ENCODE measurements at regions not wholly inside any gene's neighbourhood (a gene's known extent, or its start where the extent isn't known, plus 50 kb on each side); places are given as distances from the start of the nearest gene placed in this dataset.

DNA sequence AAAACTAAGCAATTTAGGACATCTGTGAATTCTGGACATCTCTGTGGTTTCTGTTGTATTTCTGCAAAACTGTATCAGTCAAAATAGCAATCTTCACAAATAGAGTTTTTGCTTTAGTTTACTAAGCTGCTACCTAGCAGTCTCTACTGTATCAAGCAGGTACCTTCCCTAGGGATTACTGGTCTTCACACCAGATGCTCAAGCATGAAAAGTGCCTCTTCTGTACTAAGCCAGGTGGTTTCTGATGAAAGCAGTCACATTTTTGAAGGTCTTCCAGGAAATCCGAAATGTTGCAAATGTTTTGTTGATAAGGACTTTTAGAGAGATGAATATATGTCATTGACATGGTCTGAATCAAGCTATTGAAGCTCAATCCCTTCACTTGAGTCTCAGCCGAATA lies 540.0 kb downstream of the KCTD16 start:
- DNase-seq (ENCODE audit: low spot score in 2 of 2): no peak
- WGBS, 2 donors: 67 to 73% methylated on average over 2 of the region's 2 CpGs
- TF ChIP-seq POLR2A (IDR thresholded peaks at IDR 0.05): no peak
- TF ChIP-seq, protein P1, sequence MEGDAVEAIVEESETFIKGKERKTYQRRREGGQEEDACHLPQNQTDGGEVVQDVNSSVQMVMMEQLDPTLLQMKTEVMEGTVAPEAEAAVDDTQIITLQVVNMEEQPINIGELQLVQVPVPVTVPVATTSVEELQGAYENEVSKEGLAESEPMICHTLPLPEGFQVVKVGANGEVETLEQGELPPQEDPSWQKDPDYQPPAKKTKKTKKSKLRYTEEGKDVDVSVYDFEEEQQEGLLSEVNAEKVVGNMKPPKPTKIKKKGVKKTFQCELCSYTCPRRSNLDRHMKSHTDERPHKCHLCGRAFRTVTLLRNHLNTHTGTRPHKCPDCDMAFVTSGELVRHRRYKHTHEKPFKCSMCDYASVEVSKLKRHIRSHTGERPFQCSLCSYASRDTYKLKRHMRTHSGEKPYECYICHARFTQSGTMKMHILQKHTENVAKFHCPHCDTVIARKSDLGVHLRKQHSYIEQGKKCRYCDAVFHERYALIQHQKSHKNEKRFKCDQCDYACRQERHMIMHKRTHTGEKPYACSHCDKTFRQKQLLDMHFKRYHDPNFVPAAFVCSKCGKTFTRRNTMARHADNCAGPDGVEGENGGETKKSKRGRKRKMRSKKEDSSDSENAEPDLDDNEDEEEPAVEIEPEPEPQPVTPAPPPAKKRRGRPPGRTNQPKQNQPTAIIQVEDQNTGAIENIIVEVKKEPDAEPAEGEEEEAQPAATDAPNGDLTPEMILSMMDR (IDR thresholded peaks at IDR 0.05): no peak
- intact Hi-C loops (cut with DNase I; ENCODE audit: low total_unique reads): no loop called here
- no peak overlapping the region for H3K4me3 ChIP-seq (ENCODE audit: low read depth, poor library complexity, severe bottlenecking)

DNA sequence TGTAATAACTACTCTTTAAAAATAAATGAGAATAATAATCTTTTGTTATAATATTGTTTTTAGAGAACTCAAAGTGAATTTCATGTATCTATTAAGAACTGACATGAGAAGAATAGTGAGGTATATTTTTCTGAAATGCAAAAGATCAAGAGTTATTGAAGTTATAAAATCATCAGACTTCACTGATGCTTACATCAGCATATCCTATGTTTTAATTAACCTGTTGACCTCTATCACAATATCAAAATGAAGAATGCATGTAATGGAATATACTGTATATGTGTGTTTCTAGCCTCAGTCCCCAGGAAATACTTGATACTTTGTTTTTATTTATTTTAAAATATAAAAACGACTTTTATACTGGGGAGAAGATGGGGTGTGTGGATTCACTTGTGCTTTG lies 533.1 kb downstream of the KCTD16 start:
- DNase-seq (ENCODE audit: low spot score in 2 of 2): no peak
- no peak overlapping the region for H3K4me3 ChIP-seq (ENCODE audit: low read depth, poor library complexity, severe bottlenecking)
- intact Hi-C loops (cut with DNase I; ENCODE audit: low total_unique reads): no loop called here
- WGBS, 2 donors: 43 to 61% methylated on average over 1 of the region's 1 CpG
- TF ChIP-seq, protein P1 (IDR thresholded peaks at IDR 0.05): no peak
- no peak for TF ChIP-seq POLR2A (IDR thresholded peaks at IDR 0.05)

DNA sequence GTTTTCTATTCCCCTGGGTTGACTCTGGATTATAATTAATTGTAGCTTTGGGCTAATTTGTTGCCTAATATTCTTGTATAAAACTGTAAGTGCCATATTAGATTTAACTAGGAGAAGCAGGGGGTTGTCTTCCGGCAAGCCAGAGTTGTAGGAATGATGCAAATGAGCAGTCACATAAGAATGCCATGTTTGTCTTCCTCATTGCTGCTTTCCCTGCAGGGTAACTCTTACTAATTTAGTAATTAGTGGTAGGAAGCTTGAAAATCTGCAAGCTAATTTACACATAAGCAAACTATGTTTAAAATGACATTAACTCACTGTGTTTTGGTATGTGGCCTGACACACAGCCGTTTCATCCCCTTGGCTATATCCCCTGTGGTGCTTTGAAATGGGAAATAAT lies 527.8 kb downstream of the KCTD16 start:
- no peak overlapping the region for H3K4me3 ChIP-seq (ENCODE audit: low read depth, poor library complexity, severe bottlenecking)
- TF ChIP-seq, protein P1 (IDR thresholded peaks at IDR 0.05): no peak
- no peak for TF ChIP-seq POLR2A (IDR thresholded peaks at IDR 0.05)
- 58 to 70% methylated on average over 2 of the region's 2 CpGs for WGBS, 2 donors
- intact Hi-C loops (cut with DNase I; ENCODE audit: low total_unique reads): no loop called here
- no peak for DNase-seq (ENCODE audit: low spot score in 2 of 2)

DNA sequence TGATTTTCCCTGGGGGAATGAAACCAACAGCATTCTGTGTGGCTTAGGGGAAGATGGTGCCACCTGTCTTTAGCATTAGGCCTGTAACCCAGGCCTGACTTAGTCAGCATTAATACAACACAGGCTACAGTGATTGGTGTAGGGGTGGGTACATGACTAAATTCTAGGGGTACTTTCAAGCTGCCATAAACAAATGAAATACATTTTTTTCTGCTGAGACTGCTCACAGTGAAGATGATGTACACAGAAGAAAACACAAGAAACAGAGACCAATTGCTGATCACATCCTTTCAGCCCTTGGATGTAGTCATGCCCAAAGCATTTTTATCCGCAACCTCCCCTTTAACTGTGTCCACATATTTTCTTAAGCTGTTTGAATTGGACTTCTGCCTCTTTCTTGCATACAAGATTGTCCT lies 527.2 kb downstream of the KCTD16 start:
- intact Hi-C loops (cut with DNase I; ENCODE audit: low total_unique reads): no loop called here
- no peak for DNase-seq (ENCODE audit: low spot score in 2 of 2)
- WGBS, 2 donors: 77 to 82% methylated on average over 1 of the region's 1 CpG
- H3K4me3 ChIP-seq (ENCODE audit: low read depth, poor library complexity, severe bottlenecking): no peak overlapping the region
- no peak for TF ChIP-seq POLR2A (IDR thresholded peaks at IDR 0.05)
- TF ChIP-seq, protein P1 (IDR thresholded peaks at IDR 0.05): no peak

DNA sequence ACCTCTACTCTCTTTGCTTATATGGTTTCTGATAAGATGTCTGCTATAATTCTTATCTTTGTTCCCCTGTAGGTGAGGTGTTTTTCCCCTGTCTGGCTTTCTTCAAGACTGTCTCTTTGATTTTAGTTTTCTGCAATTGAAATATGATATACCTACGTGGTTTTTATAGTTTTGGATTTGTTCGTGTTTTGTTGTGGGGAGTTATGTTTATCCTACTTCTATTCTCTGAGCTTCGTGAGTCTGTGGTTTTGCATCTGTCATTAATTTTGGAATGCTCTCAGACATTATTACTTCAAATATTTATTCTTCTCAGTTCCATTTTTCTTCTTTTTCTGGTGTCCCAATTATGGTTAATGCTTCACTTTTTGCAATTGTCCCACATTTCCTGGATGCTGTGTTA lies 521.3 kb downstream of the KCTD16 start:
- intact Hi-C loops (cut with DNase I; ENCODE audit: low total_unique reads): no loop called here

DNA sequence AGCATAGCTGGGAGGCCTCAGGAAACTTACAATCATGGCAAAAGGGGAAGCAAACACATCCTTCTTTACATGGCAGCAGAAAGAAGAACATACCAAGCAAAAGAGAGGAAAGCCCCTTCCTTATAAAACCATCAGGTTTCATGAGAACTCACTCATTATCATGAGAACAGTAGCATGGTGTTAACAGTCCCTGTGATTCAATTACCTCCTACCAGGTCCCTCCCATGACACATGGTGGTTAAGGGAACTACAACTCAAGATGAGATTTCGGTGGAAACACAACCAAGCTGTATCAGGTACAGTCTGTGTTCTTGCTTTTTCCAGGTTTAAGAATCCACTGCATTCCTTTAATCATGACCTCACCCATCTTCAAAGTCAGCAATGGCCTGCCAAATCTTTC lies 514.2 kb downstream of the KCTD16 start:
- intact Hi-C loops (cut with DNase I; ENCODE audit: low total_unique reads): no loop called here
- TF ChIP-seq, protein P1 (IDR thresholded peaks at IDR 0.05): no peak
- no peak for TF ChIP-seq POLR2A (IDR thresholded peaks at IDR 0.05)
- 83% methylated on average over 1 of the region's 1 CpG for WGBS, 2 donors
- no peak for DNase-seq (ENCODE audit: low spot score in 2 of 2)
- no peak overlapping the region for H3K4me3 ChIP-seq (ENCODE audit: low read depth, poor library complexity, severe bottlenecking)

More for the DNA sequence above, 521.3 kb downstream of the KCTD16 start:
- WGBS, 2 donors: 35 to 41% methylated on average over 3 of the region's 3 CpGs
- H3K4me3 ChIP-seq (ENCODE audit: low read depth, poor library complexity, severe bottlenecking): no peak overlapping the region
- no peak for TF ChIP-seq POLR2A (IDR thresholded peaks at IDR 0.05)
- TF ChIP-seq, protein P1 (IDR thresholded peaks at IDR 0.05): no peak
- no peak for DNase-seq (ENCODE audit: low spot score in 2 of 2)
